Testis (tissue), 2 donors: ENCODE measurements at regions not wholly inside any gene's neighbourhood (a gene's known extent, or its start where the extent isn't known, plus 50 kb on each side); places are given as distances from the start of the nearest gene placed in this dataset.

Experiments
- CTCF ChIP-seq, 3 experiments: fragments of 450-650 bp in 2 of 3; fragments of 200-600 bp in 1 of 3; sonication (generic) in 1 of 3; IDR thresholded peaks; one replicate each; pipeline ENCODE4 v1.5.1; 2016 to 2019; ENCODE audit warnings: antibody characterized with exemption in 3 of 3, mild to moderate bottlenecking in 2 of 3, moderate library complexity in 1 of 3
- POLR2A ChIP-seq: fragments of 450-650 bp; IDR thresholded peaks from one replicate; pipeline ENCODE4 v1.6.1; 2017; ENCODE audit warnings: antibody characterized with exemption, mild to moderate bottlenecking, moderate library complexity

- no peak for TF ChIP-seq CTCF (IDR thresholded peaks at IDR 0.05)
- no peak for TF ChIP-seq POLR2A
Measured at GRCh38 chr5:117519957-117520500, 945.4 kb upstream of the SEMA6A start.
